ENCODE measurements at regions not wholly inside any gene's neighbourhood (a gene's known extent, or its start where the extent isn't known, plus 50 kb on each side); places are given as distances from the start of the nearest gene placed in this dataset.

- TF ChIP-seq EZH2phosphoT487 (IDR thresholded peaks at IDR 0.05; ENCODE audit: insufficient read depth, low read depth): no peak
- no peak for TF ChIP-seq EZH2 (IDR thresholded peaks at IDR 0.05; ENCODE audit: insufficient read depth, poor library complexity, severe bottlenecking)
These were observed 60.0 kb upstream of the PRPS1L1 start for GRCh38 chr7:18087687-18088078.
